ENCODE measurements at regions not wholly inside any gene's neighbourhood (a gene's known extent, or its start where the extent isn't known, plus 50 kb on each side); places are given as distances from the start of the nearest gene placed in this dataset.

DNA sequence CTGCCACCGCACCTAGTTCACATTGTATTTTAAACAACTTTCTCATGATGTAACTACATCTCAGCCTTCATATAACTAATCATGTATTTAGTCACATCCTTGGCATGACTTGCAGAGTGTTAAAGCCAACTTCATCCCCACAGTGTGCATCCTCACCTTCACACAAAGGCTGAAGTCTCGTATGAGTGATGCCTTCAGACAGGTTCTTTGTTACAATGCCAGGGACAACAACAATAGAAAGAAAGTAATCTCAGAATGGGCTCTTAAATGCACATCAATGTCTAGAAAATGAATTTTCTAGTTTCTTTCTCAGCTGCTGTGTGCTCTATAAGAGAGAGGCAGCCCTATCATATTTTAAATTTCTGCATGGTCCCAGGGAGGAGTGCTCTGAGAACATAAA, 221.3 kb downstream of the DIO2 start:
- H3K27ac ChIP-seq = no peak overlapping the region
- intact Hi-C loops (cut with DNase I; ENCODE audit: low total_unique reads) = loop anchor here (5.0 kb wide), 1 partner anchor 932 kb away; no protein-coding TSS in a partner anchor
- H3K4me1 ChIP-seq = no peaks in the 10 kb centered on the region

DNA sequence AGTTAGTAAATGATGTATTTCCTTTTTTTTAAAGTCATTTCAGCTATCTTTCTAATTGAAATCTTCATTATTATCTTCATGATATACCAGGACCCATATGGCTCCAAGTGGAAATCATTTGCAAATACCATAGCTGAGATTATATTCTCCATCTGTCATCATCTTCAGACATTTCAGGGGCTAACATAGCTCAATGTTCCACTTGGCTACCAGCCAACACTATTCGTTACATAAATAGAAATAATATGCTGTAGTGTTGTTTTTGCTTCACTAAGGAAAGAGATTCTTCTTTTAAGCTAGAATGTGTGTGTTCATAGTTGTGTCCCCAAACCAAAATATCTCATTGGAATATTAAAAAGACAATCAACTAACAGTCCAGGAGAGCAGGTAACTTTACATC, 225.1 kb downstream of the DIO2 start:
- intact Hi-C loops (cut with DNase I; ENCODE audit: low total_unique reads) = loop anchor here (5.0 kb wide), 1 partner anchor 936 kb away; no protein-coding TSS in a partner anchor
- Histone ChIP-seq H3K4me1 (no peaks in the 10 kb centered on the region), H3K27me3 (no peaks in the 10 kb centered on the region), H3K9me3 (no peaks in the 10 kb centered on the region), H3K4me3 (no peak overlapping the region), H3K27ac (no peak overlapping the region), H3K36me3 (no peaks in the 10 kb centered on the region)
- TF ChIP-seq POLR2AphosphoS5 (IDR thresholded peaks at IDR 0.05) = no peak
- TF ChIP-seq, protein P1, sequence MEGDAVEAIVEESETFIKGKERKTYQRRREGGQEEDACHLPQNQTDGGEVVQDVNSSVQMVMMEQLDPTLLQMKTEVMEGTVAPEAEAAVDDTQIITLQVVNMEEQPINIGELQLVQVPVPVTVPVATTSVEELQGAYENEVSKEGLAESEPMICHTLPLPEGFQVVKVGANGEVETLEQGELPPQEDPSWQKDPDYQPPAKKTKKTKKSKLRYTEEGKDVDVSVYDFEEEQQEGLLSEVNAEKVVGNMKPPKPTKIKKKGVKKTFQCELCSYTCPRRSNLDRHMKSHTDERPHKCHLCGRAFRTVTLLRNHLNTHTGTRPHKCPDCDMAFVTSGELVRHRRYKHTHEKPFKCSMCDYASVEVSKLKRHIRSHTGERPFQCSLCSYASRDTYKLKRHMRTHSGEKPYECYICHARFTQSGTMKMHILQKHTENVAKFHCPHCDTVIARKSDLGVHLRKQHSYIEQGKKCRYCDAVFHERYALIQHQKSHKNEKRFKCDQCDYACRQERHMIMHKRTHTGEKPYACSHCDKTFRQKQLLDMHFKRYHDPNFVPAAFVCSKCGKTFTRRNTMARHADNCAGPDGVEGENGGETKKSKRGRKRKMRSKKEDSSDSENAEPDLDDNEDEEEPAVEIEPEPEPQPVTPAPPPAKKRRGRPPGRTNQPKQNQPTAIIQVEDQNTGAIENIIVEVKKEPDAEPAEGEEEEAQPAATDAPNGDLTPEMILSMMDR (IDR thresholded peaks at IDR 0.05) = no peak
- no peak for TF ChIP-seq POLR2A (IDR thresholded peaks at IDR 0.05)
- no peak for DNase-seq (ENCODE audit: low spot score in 2 of 2)

More for the DNA sequence above, 221.3 kb downstream of the DIO2 start:
- H3K36me3 ChIP-seq = no peaks in the 10 kb centered on the region
- TF ChIP-seq, protein P1 (IDR thresholded peaks at IDR 0.05) = no peak
- TF ChIP-seq POLR2A (IDR thresholded peaks at IDR 0.05) (no peak), POLR2AphosphoS5 (IDR thresholded peaks at IDR 0.05) (no peak)
- no peaks in the 10 kb centered on the region for H3K27me3 ChIP-seq
- no peak for DNase-seq (ENCODE audit: low spot score in 2 of 2)
- no peak overlapping the region for H3K4me3 ChIP-seq
- no peaks in the 10 kb centered on the region for H3K9me3 ChIP-seq

DNA sequence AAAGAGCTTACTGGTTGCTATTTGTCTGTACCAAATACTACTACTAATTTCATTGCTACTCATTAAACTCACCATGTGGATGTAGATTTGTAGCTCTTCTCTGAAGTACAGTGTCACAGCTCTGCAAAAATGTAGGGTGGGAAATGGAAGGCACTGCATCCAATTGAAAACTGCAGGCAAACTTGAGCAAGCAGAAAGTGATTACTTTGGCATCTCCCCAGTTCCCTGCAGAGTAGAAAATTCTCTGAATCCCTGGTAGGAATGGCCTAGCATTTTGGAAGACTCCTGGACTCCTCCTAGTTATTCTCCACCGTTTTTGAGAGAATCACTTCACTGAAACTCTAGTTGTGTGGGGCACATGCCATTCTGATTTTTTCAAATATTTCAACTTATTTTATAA, 239.1 kb downstream of the DIO2 start:
- DNase-seq (ENCODE audit: low spot score in 2 of 2) = no peak
- Histone ChIP-seq H3K27me3 (no peaks in the 10 kb centered on the region), H3K4me3 (no peak overlapping the region), H3K9me3 (no peaks in the 10 kb centered on the region), H3K4me1 (no peaks in the 10 kb centered on the region), H3K36me3 (no peaks in the 10 kb centered on the region), H3K27ac (no peak overlapping the region)
- intact Hi-C loops (cut with DNase I; ENCODE audit: low total_unique reads) = no loop called here
- TF ChIP-seq POLR2A (IDR thresholded peaks at IDR 0.05) (no peak), POLR2AphosphoS5 (IDR thresholded peaks at IDR 0.05) (no peak)
- TF ChIP-seq, protein P1 (IDR thresholded peaks at IDR 0.05) = no peak

DNA sequence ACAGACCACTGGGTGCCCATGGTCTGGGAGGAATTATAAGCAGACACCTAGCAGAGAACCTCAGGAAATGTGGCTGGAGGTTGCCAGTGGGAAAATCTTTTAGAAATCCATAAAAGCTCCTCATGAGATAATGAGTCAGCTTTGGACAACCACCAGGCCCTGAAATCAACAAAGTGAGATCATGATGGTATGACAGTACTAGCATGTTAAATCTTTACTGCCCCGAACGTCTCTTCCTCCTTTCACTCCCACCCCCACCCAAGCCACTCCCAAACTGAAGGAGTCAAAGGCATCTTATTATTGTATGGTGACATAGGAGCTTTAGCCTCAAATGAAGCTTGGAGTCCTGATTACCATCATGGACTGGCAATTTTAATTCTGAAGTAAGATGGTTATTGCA, 240.0 kb downstream of the DIO2 start:
- no peak overlapping the region for H3K27ac ChIP-seq

DNA sequence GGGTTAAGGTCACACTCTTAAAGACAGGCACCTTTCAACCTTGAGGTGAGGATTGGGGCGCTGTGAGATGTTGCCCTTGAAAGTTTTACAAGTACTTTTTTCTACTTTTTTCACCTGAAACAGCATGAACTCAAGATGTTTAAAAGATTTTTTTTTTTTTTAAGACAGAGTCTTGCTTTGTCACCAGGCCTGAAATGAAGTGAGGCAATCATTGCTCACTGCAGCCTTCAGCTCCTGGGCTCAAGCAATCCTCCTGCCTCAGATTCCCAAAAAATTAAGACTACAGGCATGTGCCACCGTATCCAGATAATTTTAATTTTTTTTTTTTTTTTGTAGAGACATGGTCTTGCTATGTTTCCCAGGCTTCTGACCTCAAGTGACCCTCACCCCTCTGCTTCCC, 243.9 kb downstream of the DIO2 start:
- Histone ChIP-seq H3K4me3 (no peak overlapping the region), H3K27me3 (no peaks in the 10 kb centered on the region), H3K4me1 (no peaks in the 10 kb centered on the region), H3K9me3 (no peaks in the 10 kb centered on the region), H3K27ac (no peak overlapping the region), H3K36me3 (no peaks in the 10 kb centered on the region)
- no peak for TF ChIP-seq POLR2A (IDR thresholded peaks at IDR 0.05)
- TF ChIP-seq, protein P1 (IDR thresholded peaks at IDR 0.05) = no peak
- no peak for TF ChIP-seq POLR2AphosphoS5 (IDR thresholded peaks at IDR 0.05)
- no peak for DNase-seq (ENCODE audit: low spot score in 2 of 2)
- intact Hi-C loops (cut with DNase I; ENCODE audit: low total_unique reads) = no loop called here

More for the DNA sequence above, 240.0 kb downstream of the DIO2 start:
- no peaks in the 10 kb centered on the region for H3K36me3 ChIP-seq
- no peaks in the 10 kb centered on the region for H3K4me1 ChIP-seq
- H3K27me3 ChIP-seq = no peaks in the 10 kb centered on the region
- TF ChIP-seq, protein P1 (IDR thresholded peaks at IDR 0.05) = no peak
- TF ChIP-seq POLR2AphosphoS5 (IDR thresholded peaks at IDR 0.05) (no peak), POLR2A (IDR thresholded peaks at IDR 0.05) (no peak)
- intact Hi-C loops (cut with DNase I; ENCODE audit: low total_unique reads) = no loop called here
- DNase-seq (ENCODE audit: low spot score in 2 of 2) = no peak
- H3K4me3 ChIP-seq = no peak overlapping the region
- H3K9me3 ChIP-seq = no peaks in the 10 kb centered on the region

Measured in breast epithelium (tissue), 4 donors.